ENCODE measurements at regions not wholly inside any gene's neighbourhood (a gene's known extent, or its start where the extent isn't known, plus 50 kb on each side); places are given as distances from the start of the nearest gene placed in this dataset.

DNA sequence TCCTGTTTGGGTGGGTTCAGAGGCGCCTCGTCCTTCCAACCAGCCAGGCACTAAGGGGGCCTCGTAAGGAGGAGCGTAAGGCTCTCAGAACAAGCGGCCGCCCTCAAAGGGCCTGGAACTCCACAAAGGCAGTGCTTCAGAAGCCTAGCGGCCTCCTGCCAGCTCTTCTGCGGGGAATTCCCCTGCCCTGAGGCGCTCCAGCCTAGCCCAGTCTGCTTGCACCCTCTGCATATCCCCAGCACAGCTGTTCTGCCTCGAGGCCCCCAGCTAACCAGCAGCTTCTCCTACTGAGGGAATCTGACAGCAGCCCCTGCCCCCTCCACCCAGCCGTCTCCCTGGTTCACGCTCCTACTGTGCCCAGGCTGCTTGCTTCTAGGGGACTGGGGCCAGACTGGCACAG, 265.9 kb downstream of the TFCP2L1 start:
- peak overlapping the region; percentile 7 for H3K4me3 ChIP-seq
- peak in 1 of 5 donors; percentile 51 for DNase-seq
- H3K27ac ChIP-seq = peak overlapping the region in 1 of 2 donors; percentile 57
- H3K4me1 ChIP-seq (ENCODE audit: insufficient read depth) = no peaks in the 10 kb centered on the region
- no peaks in the 10 kb centered on the region for H3K9me3 ChIP-seq
- TF ChIP-seq POLR2A (IDR thresholded peaks at IDR 0.05) (no peak), EP300 (IDR thresholded peaks at IDR 0.05) (no peak)
- TF ChIP-seq, protein P1, sequence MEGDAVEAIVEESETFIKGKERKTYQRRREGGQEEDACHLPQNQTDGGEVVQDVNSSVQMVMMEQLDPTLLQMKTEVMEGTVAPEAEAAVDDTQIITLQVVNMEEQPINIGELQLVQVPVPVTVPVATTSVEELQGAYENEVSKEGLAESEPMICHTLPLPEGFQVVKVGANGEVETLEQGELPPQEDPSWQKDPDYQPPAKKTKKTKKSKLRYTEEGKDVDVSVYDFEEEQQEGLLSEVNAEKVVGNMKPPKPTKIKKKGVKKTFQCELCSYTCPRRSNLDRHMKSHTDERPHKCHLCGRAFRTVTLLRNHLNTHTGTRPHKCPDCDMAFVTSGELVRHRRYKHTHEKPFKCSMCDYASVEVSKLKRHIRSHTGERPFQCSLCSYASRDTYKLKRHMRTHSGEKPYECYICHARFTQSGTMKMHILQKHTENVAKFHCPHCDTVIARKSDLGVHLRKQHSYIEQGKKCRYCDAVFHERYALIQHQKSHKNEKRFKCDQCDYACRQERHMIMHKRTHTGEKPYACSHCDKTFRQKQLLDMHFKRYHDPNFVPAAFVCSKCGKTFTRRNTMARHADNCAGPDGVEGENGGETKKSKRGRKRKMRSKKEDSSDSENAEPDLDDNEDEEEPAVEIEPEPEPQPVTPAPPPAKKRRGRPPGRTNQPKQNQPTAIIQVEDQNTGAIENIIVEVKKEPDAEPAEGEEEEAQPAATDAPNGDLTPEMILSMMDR (IDR thresholded peaks at IDR 0.05) = no peak
- no peaks in the 10 kb centered on the region for H3K27me3 ChIP-seq
- intact Hi-C loops (cut with DNase I) = no loop called here
- H3K36me3 ChIP-seq = no peaks in the 10 kb centered on the region
- 44 to 61% (median 55%) methylated on average over 11 to 12 of the region's 12 CpGs for WGBS, 3 donors

DNA sequence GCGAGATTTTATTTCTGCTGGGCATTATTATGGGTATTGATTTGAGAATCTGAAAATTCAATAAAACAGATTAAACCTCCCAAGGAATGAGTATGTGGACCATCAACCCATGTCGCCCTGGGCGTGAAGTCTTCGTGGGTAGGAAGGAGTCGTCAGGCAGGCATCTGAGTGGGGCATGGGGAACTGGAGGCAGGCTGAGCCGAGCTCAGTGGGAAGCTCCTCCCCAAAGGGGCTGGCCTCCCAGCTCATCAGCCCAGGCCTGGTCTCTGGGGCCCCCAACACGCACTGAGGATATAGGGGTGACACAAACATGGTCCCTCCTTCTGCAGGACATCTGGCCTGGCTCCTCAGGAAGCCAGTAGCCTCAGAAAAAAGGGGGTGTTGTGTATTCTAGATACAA, 265.2 kb downstream of the TFCP2L1 start:
- intact Hi-C loops (cut with DNase I) = no loop called here
- WGBS, 3 donors = 85 to 91% (median 87%) methylated on average over 7 of the region's 7 CpGs
- no peak for DNase-seq
- no peak for TF ChIP-seq POLR2A (IDR thresholded peaks at IDR 0.05)
- TF ChIP-seq, protein P1 (IDR thresholded peaks at IDR 0.05) = no peak
- TF ChIP-seq EP300 (IDR thresholded peaks at IDR 0.05) = no peak
- Histone ChIP-seq H3K27ac (no peak overlapping the region), H3K9me3 (no peaks in the 10 kb centered on the region), H3K27me3 (no peaks in the 10 kb centered on the region), H3K4me1 (ENCODE audit: insufficient read depth) (no peaks in the 10 kb centered on the region), H3K36me3 (no peaks in the 10 kb centered on the region), H3K4me3 (no peak overlapping the region)

DNA sequence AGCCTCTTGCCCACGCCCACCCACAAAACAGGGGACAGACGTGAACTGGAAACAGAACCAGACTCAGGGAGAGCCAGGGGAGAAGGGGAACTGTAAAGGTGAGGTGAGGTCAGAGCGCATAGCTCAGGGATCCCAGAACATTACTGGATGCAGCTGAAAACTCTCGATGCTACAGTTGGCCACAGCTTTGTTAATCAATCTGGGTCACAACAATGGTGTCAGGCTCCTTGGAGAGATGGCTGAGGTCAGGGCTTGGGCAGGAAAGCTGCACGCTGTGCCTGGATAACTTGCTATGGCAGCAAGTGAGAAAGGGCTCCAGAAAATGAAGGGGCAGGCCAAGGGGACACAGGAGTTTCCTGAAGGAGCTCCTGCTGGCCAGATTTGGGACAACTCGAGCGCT, 263.3 kb downstream of the TFCP2L1 start:
- no peak overlapping the region for H3K4me3 ChIP-seq
- no peak for DNase-seq
- intact Hi-C loops (cut with DNase I) = no loop called here
- no peaks in the 10 kb centered on the region for H3K4me1 ChIP-seq (ENCODE audit: insufficient read depth)
- H3K9me3 ChIP-seq = no peaks in the 10 kb centered on the region
- no peaks in the 10 kb centered on the region for H3K27me3 ChIP-seq
- no peak overlapping the region for H3K27ac ChIP-seq
- no peaks in the 10 kb centered on the region for H3K36me3 ChIP-seq
- no peak for TF ChIP-seq POLR2A (IDR thresholded peaks at IDR 0.05)
- TF ChIP-seq, protein P1 (IDR thresholded peaks at IDR 0.05) = no peak
- no peak for TF ChIP-seq EP300 (IDR thresholded peaks at IDR 0.05)
- WGBS, 3 donors = 67 to 75% (median 68%) methylated on average over 7 of the region's 7 CpGs

DNA sequence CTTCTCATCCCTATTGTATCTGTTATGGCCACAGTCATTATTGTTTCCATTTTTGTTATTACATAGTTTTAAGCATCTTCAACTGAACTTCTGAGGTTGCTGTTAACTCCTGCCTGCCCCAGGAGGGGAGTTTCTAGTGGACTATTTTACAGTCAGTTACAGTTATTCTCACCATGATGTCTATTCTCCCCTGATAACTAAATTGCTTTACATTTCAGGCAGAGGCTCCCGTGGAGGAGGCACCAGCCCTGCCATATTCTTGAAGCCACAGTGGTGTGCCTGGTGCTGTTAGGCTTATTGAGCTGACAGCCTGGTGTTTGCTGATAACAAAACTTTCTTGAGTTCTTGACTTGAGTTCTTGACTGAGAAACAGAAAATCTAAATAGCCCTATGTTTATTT, 256.4 kb downstream of the TFCP2L1 start:
- H3K27ac ChIP-seq = no peak overlapping the region
- intact Hi-C loops (cut with DNase I) = no loop called here
- no peak for TF ChIP-seq EP300 (IDR thresholded peaks at IDR 0.05)
- no peak for TF ChIP-seq POLR2A (IDR thresholded peaks at IDR 0.05)
- TF ChIP-seq, protein P1 (IDR thresholded peaks at IDR 0.05) = no peak
- H3K9me3 ChIP-seq = no peaks in the 10 kb centered on the region
- DNase-seq = no peak
- H3K36me3 ChIP-seq = no peaks in the 10 kb centered on the region
- H3K4me3 ChIP-seq = no peak overlapping the region
- H3K4me1 ChIP-seq (ENCODE audit: insufficient read depth) = no peaks in the 10 kb centered on the region
- WGBS, 3 donors = 54 to 63% (median 58%) methylated on average over 1 of the region's 1 CpG
- H3K27me3 ChIP-seq = no peaks in the 10 kb centered on the region

DNA sequence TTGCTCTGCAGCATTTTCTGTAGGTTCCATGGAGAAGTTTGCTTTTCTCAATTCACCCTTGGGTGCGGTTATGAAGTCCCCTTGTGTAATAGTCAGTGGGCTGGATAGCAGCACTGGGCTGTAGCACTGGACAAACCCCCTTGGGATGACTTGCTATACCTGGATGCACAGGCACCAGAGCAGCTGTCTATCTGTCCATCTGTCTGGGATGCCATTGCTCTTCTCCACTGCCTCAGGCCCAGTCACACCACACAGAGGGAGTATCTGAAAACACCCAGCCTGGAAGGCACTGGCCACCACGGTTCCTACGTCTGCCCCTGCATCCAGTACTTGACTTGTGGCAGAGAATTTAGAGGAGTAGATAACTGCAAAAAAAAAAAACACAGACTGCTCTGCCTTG, 254.5 kb downstream of the TFCP2L1 start:
- DNase-seq = no peak
- Histone ChIP-seq H3K27ac (no peak overlapping the region), H3K9me3 (no peaks in the 10 kb centered on the region), H3K36me3 (no peaks in the 10 kb centered on the region), H3K4me1 (ENCODE audit: insufficient read depth) (no peaks in the 10 kb centered on the region), H3K4me3 (no peak overlapping the region), H3K27me3 (no peaks in the 10 kb centered on the region)
- no peak for TF ChIP-seq POLR2A (IDR thresholded peaks at IDR 0.05)
- TF ChIP-seq, protein P1 (IDR thresholded peaks at IDR 0.05) = no peak
- TF ChIP-seq EP300 (IDR thresholded peaks at IDR 0.05) = no peak
- 46 to 64% (median 52%) methylated on average over 3 of the region's 3 CpGs for WGBS, 3 donors
- intact Hi-C loops (cut with DNase I) = no loop called here

All from ovary (tissue), 7 donors.